ENCODE measurements at regions not wholly inside any gene's neighbourhood (a gene's known extent, or its start where the extent isn't known, plus 50 kb on each side); places are given as distances from the start of the nearest gene placed in this dataset.

- no peaks in the 10 kb centered on the region for H3K36me3 ChIP-seq
- no peak for TF ChIP-seq CTCF (IDR thresholded peaks at IDR 0.05; ENCODE audit: low read depth, low read length)
- no peak overlapping the region for H3K27ac ChIP-seq
- H3K4me3 ChIP-seq (ENCODE audit: low read depth, low read length): no peak overlapping the region
- DNase-seq: no peak
- no peaks in the 10 kb centered on the region for H3K27me3 ChIP-seq (ENCODE audit: insufficient read depth, low read depth, severe bottlenecking)
- H3K9me3 ChIP-seq (ENCODE audit: severe bottlenecking): no peaks in the 10 kb centered on the region
Measured at GRCh38 chr4:123748806-123749205, 352.2 kb downstream of the SPRY1 start.

GRCh38 chr4:123749383-123749782 is 352.8 kb downstream of the SPRY1 start:
- no peak overlapping the region for H3K4me3 ChIP-seq (ENCODE audit: low read depth, low read length)
- H3K27me3 ChIP-seq (ENCODE audit: insufficient read depth, low read depth, severe bottlenecking): no peaks in the 10 kb centered on the region
- H3K36me3 ChIP-seq: no peaks in the 10 kb centered on the region
- no peak overlapping the region for H3K27ac ChIP-seq
- no peak for DNase-seq
- no peak for TF ChIP-seq CTCF (IDR thresholded peaks at IDR 0.05; ENCODE audit: low read depth, low read length)
- no peaks in the 10 kb centered on the region for H3K9me3 ChIP-seq (ENCODE audit: severe bottlenecking)

DNA sequence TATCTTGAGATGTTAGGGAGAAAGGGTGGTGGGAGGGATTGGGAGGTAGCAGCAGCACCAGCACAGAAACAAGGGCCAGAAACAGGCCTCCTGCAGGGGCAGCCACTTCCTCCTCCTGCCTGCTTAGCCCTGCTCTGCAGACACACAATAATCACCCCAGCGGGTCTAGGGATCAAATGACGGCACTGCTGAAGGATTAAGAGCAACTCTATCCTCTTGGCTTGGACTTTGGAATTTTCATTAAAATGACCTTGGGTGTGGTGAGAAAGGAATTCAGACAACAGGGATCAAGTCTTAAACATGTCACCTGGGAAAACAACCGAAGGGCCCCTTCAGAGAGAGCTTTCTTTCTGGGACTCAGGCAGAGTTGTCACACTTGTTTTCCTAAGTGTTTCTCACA is 353.4 kb downstream of the SPRY1 start:
- no peaks in the 10 kb centered on the region for H3K36me3 ChIP-seq
- peak; percentile 87 for DNase-seq
- H3K27ac ChIP-seq: no peak overlapping the region
- H3K4me3 ChIP-seq (ENCODE audit: low read depth, low read length): no peak overlapping the region
- peak; percentile 22; the same call in 1 of the 2 replicates for TF ChIP-seq CTCF (IDR thresholded peaks at IDR 0.05; ENCODE audit: low read depth, low read length)
- H3K9me3 ChIP-seq (ENCODE audit: severe bottlenecking): no peaks in the 10 kb centered on the region
- H3K27me3 ChIP-seq (ENCODE audit: insufficient read depth, low read depth, severe bottlenecking): no peaks in the 10 kb centered on the region

GRCh38 chr4:123755655-123756054 is 359.1 kb downstream of the SPRY1 start:
- Histone ChIP-seq H3K27me3 (ENCODE audit: insufficient read depth, low read depth, severe bottlenecking) (no peaks in the 10 kb centered on the region), H3K9me3 (ENCODE audit: severe bottlenecking) (no peaks in the 10 kb centered on the region), H3K4me3 (ENCODE audit: low read depth, low read length) (no peak overlapping the region), H3K36me3 (no peaks in the 10 kb centered on the region), H3K27ac (no peak overlapping the region)
- no peak for DNase-seq
- no peak for TF ChIP-seq CTCF (IDR thresholded peaks at IDR 0.05; ENCODE audit: low read depth, low read length)

DNA sequence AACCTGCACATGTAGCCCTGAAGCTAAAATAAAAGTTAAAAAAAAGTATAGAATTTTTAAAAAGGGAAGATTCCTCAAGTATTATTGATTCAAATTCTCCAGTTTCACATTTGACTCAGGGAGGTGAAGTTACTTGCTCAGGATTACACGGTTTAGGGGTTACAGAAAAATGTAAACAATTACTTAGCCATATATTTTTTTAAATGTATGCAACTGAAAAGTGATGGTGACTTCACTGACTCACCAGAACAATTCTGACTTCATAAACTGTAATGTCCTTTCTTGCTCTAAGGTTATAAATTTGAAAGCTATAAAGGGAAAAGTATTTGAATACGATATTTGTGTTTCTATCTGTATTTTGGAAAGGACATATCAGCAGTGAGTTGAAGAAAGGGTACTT is 371.2 kb downstream of the SPRY1 start:
- H3K4me3 ChIP-seq (ENCODE audit: low read depth, low read length): no peak overlapping the region
- no peak overlapping the region for H3K27ac ChIP-seq
- no peaks in the 10 kb centered on the region for H3K9me3 ChIP-seq (ENCODE audit: severe bottlenecking)
- DNase-seq: no peak
- no peak for TF ChIP-seq CTCF (IDR thresholded peaks at IDR 0.05; ENCODE audit: low read depth, low read length)
- no peaks in the 10 kb centered on the region for H3K27me3 ChIP-seq (ENCODE audit: insufficient read depth, low read depth, severe bottlenecking)
- H3K36me3 ChIP-seq: no peaks in the 10 kb centered on the region

- TF ChIP-seq CTCF (IDR thresholded peaks at IDR 0.05; ENCODE audit: low read depth, low read length): no peak
Measured at GRCh38 chr4:123770884-123771283, 374.3 kb downstream of the SPRY1 start.

More at GRCh38 chr4:123770884-123771283, 374.3 kb downstream of the SPRY1 start:
- Histone ChIP-seq H3K9me3 (ENCODE audit: severe bottlenecking) (no peaks in the 10 kb centered on the region), H3K27ac (no peak overlapping the region), H3K27me3 (ENCODE audit: insufficient read depth, low read depth, severe bottlenecking) (no peaks in the 10 kb centered on the region), H3K36me3 (no peaks in the 10 kb centered on the region), H3K4me3 (ENCODE audit: low read depth, low read length) (no peak overlapping the region)
- DNase-seq: no peak
